Panc1 (cell line): ENCODE measurements at regions not wholly inside any gene's neighbourhood (a gene's known extent, or its start where the extent isn't known, plus 50 kb on each side); places are given as distances from the start of the nearest gene placed in this dataset.

ENCODE experiments used
- ATAC-seq: fragments of 200-7000 bp; cut with Tn5 transposase; 2 replicates; pipeline ENCODE4 v1.9.1; 2020; ENCODE audit warnings: mild to moderate bottlenecking, moderate library complexity
- BruUV-seq: library from RNA; stranded (reverse); fragments of 400-500 nt; replicated peaks from 2 replicates; lab custom pipeline; 2021; lab: Mats Ljungman, UMichigan
- CTCF ChIA-PET: fragments of 300-600 bp; sonication (Branson Sonifier 250); formaldehyde crosslinking; loops from one replicate; lab custom pipeline; 2022; ENCODE audit warnings: antibody characterized with exemption; lab: Charles Lee
- POLR2A ChIA-PET: fragments of 300-600 bp; sonication (Branson Sonifier 250); formaldehyde crosslinking; loops from one replicate; lab custom pipeline; 2022; ENCODE audit warnings: antibody characterized with exemption; lab: Charles Lee
- DNase-seq: peaks from one replicate; pipeline ENCODE4 v3.0.0-alpha.2; 2010; ENCODE audit warnings: low read depth, low spot score
- H3K27ac ChIP-seq: 2 replicates; pipeline ENCODE4 v1.5.1; 2011; ENCODE audit warnings: mild to moderate bottlenecking, low read length, inconsistent platforms
- H3K27me3 ChIP-seq: fragments of 200-500 bp; sonication (Bioruptor generic); 2 replicates; pipeline ENCODE4 v1.6.0; 2014; ENCODE audit warnings: low read length, inconsistent platforms; ENCODE audit not compliant: control insufficient read depth, insufficient read depth
- H3K36me3 ChIP-seq: fragments of 200-500 bp; sonication (Bioruptor generic); 2 replicates; pipeline ENCODE4 v1.5.1; 2014; ENCODE audit warnings: inconsistent platforms, mild to moderate bottlenecking, low read length, moderate library complexity; ENCODE audit not compliant: control insufficient read depth, insufficient read depth
- H3K4me1 ChIP-seq: 2 replicates; pipeline ENCODE4 v1.5.1; 2011; ENCODE audit warnings: inconsistent platforms, mild to moderate bottlenecking, low read length, moderate library complexity; ENCODE audit not compliant: control insufficient read depth, insufficient read depth
- H3K4me3 ChIP-seq, 2 experiments: 2 replicates each; pipeline ENCODE4 v1.5.1; 2011 to 2012; ENCODE audit warnings: low read depth in 2 of 2, low read length in 2 of 2, mild to moderate bottlenecking in 2 of 2, inconsistent platforms in 1 of 2, moderate library complexity in 1 of 2
- H3K9me3 ChIP-seq: fragments of 200-500 bp; sonication (Bioruptor generic); 2 replicates; pipeline ENCODE4 v1.5.1; 2014; ENCODE audit warnings: low read depth, mild to moderate bottlenecking, inconsistent platforms, low read length, moderate library complexity; ENCODE audit not compliant: control insufficient read depth, insufficient read depth
- POLR2AphosphoS5 ChIP-seq: IDR thresholded peaks from 2 replicates; pipeline ENCODE4 v1.6.1; 2012; ENCODE audit warnings: mild to moderate bottlenecking, low read depth, low read length, moderate library complexity
- REST ChIP-seq, 2 experiments: IDR thresholded peaks; 2 replicates each; pipeline ENCODE4 v1.6.1; 2011 to 2012; ENCODE audit warnings: low read depth in 2 of 2, control low read depth in 1 of 2, low read length in 1 of 2, mild to moderate bottlenecking in 1 of 2, moderate library complexity in 1 of 2; ENCODE audit not compliant: insufficient read depth in 1 of 2
- SIN3A ChIP-seq: IDR thresholded peaks from 2 replicates; pipeline ENCODE4 v1.6.1; 2012; ENCODE audit warnings: low read depth, mild to moderate bottlenecking, low read length, moderate library complexity, borderline replicate concordance; ENCODE audit not compliant: insufficient read depth
- TCF7L2 ChIP-seq: IDR thresholded peaks from 2 replicates; pipeline ENCODE4 v1.6.1; 2011; ENCODE audit warnings: mild to moderate bottlenecking, low read depth, low read length, inconsistent platforms
- in situ Hi-C: cut with HindIII; loops from 2 replicates; pipeline ENCODE4 v1.10.0; 2016; ENCODE audit warnings: low sequenced_read_pairs, low pct_unique_long_range_greater_than_20kb
- intact Hi-C: fragments of 100-400 bp; cut with micrococcal nuclease; formaldehyde crosslinking; loops from one replicate; pipeline ENCODE4 v1.10.0; 2022; ENCODE audit not compliant: unreplicated experiment
- TF ChIP-seq, protein P1 (sequence below): fragments of 450-650 bp; IDR thresholded peaks from 2 replicates; pipeline ENCODE4 v1.5.1; 2017; ENCODE audit warnings: mild to moderate bottlenecking

GRCh38 chr7:85669225-85669624, 482.4 kb upstream of the SEMA3D start:
- CTCF ChIA-PET = no interaction called here
- no TSS peak for BruUV-seq
- Histone ChIP-seq H3K27me3 (no peaks in the 10 kb centered on the region), H3K36me3 (no peaks in the 10 kb centered on the region), H3K27ac (no peak overlapping the region), H3K4me3 (no peak overlapping the region), H3K4me1 (no peaks in the 10 kb centered on the region), H3K9me3 (no peaks in the 10 kb centered on the region)
- POLR2A ChIA-PET = no interaction called here
- in situ Hi-C loops (no loop called here), intact Hi-C loops (no loop called here)
- TF ChIP-seq TCF7L2 (no peak), REST (IDR thresholded peaks at IDR 0.05; ENCODE audit: insufficient read depth in 1 of 2, low read depth in 2 of 2, low read length in 1 of 2) (no peak), SIN3A (no peak), POLR2AphosphoS5 (no peak)
- TF ChIP-seq, protein P1, sequence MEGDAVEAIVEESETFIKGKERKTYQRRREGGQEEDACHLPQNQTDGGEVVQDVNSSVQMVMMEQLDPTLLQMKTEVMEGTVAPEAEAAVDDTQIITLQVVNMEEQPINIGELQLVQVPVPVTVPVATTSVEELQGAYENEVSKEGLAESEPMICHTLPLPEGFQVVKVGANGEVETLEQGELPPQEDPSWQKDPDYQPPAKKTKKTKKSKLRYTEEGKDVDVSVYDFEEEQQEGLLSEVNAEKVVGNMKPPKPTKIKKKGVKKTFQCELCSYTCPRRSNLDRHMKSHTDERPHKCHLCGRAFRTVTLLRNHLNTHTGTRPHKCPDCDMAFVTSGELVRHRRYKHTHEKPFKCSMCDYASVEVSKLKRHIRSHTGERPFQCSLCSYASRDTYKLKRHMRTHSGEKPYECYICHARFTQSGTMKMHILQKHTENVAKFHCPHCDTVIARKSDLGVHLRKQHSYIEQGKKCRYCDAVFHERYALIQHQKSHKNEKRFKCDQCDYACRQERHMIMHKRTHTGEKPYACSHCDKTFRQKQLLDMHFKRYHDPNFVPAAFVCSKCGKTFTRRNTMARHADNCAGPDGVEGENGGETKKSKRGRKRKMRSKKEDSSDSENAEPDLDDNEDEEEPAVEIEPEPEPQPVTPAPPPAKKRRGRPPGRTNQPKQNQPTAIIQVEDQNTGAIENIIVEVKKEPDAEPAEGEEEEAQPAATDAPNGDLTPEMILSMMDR = no peak
- ATAC-seq = no peak
- DNase-seq = no peak

DNA sequence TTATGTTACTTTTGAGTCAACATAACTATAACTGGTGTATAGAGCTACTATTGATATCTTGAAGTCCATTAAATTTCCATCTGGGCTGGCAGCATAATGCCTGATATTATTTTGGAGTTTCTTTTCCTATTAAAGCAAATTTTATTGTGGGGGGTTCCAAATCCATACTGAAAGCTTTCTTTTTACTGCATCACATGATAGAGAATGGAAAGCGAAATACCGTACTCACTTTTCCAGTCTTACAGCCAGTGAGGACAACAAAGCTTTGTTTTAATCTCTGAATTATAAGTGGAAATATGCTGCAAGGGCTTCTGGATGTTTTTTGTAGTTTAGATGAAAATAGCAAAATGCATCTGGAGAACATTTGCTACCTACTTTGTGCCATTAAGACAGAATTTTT, 477.5 kb upstream of the SEMA3D start:
- intact Hi-C loops (no loop called here), in situ Hi-C loops (no loop called here)
- Histone ChIP-seq H3K4me3 (no peak overlapping the region), H3K9me3 (no peaks in the 10 kb centered on the region), H3K27me3 (no peaks in the 10 kb centered on the region), H3K27ac (no peak overlapping the region), H3K4me1 (no peaks in the 10 kb centered on the region), H3K36me3 (no peaks in the 10 kb centered on the region)
- TF ChIP-seq TCF7L2 (no peak), POLR2AphosphoS5 (no peak), SIN3A (no peak), REST (IDR thresholded peaks at IDR 0.05; ENCODE audit: insufficient read depth in 1 of 2, low read depth in 2 of 2, low read length in 1 of 2) (no peak)
- TF ChIP-seq, protein P1 = no peak
- POLR2A ChIA-PET = no interaction called here
- no TSS peak for BruUV-seq
- DNase-seq = no peak
- no peak for ATAC-seq
- CTCF ChIA-PET = no interaction called here
